ENCODE measurements at regions not wholly inside any gene's neighbourhood (a gene's known extent, or its start where the extent isn't known, plus 50 kb on each side); places are given as distances from the start of the nearest gene placed in this dataset.

DNA sequence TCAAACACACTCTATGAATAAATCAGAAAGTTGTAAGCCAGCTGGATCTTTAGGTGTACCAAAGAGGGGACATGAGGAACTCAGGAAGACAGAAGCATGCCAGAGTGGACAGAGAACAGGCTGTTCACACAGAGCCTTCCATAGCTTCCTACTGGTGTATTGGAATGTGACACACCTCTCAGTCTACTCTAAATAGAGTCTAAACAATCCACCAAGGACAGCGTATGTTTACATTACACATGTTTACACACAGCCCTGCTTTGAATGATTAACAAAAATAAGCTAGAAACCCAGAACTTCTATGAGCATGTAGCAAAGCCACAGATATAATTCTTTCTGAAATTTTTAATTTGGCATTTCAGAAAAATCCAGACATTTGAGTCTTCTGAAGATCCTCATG lies 1279.0 kb upstream of the CDH8 start:
- Mint-ChIP-seq H3K36me3 (ENCODE audit: low read depth) (no peaks in the 10 kb centered on the region), H3K27ac (no peak overlapping the region), H3K4me1 (ENCODE audit: low read depth) (no peaks in the 10 kb centered on the region), H3K4me3 (no peak overlapping the region), H3K9me3 (peaks cover 28% of the 10 kb centered on the region), H3K27me3 (ENCODE audit: low read depth) (no peaks in the 10 kb centered on the region)

DNA sequence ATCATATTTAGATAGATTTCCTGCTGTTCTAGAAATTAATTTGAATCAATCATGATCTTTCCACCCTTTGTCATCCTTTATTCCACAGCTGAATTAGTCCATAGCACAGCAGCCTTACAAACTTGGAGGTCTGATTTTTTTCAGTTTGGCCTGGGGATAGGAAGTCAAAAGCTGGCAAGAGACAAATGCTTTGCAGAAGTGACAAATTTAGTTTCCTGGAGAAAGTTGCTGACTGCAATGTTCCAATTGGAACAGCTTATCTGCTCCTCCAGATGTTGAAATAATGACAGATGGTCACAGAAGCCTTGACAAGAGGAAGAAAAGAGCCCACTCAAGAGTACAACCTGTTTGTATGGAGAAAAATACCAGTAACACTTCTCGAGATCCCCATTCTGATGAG lies 1276.1 kb upstream of the CDH8 start:
- no peak overlapping the region for H3K27ac Mint-ChIP-seq

GRCh38 chr16:63311313-63311712 lies 1275.1 kb upstream of the CDH8 start:
- no peaks in the 10 kb centered on the region for H3K27me3 Mint-ChIP-seq (ENCODE audit: low read depth)
- no peaks in the 10 kb centered on the region for H3K4me1 Mint-ChIP-seq (ENCODE audit: low read depth)
- no peak overlapping the region for H3K27ac Mint-ChIP-seq
- H3K36me3 Mint-ChIP-seq (ENCODE audit: low read depth): no peaks in the 10 kb centered on the region
- no peak overlapping the region for H3K4me3 Mint-ChIP-seq
- peaks cover 17% of the 10 kb centered on the region for H3K9me3 Mint-ChIP-seq

More for the DNA sequence above, 1276.1 kb upstream of the CDH8 start:
- H3K4me3 Mint-ChIP-seq: no peak overlapping the region
- H3K4me1 Mint-ChIP-seq (ENCODE audit: low read depth): no peaks in the 10 kb centered on the region
- H3K9me3 Mint-ChIP-seq: peaks cover 18% of the 10 kb centered on the region
- H3K36me3 Mint-ChIP-seq (ENCODE audit: low read depth): no peaks in the 10 kb centered on the region
- no peaks in the 10 kb centered on the region for H3K27me3 Mint-ChIP-seq (ENCODE audit: low read depth)

DNA sequence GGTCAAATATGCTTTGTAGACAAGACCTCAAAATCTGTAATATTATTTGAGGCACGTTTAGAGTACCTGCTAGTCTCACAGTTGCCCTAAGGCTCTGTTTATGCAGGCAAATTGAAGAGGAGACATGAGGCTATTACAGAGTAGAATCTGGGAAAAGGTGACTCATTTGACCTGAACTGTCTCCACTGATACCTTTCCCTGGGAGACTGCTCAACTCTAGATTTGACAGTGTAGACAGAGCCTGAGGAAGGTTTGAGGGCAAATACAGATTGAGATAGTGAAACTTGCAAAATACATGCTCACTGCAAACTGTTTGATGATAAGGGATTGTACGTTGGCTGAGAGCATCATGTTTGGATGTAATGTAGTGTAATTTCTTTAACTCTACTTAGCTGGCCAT lies 1266.6 kb upstream of the CDH8 start:
- H3K27ac Mint-ChIP-seq: no peak overlapping the region

GRCh38 chr16:63301349-63301748 lies 1265.1 kb upstream of the CDH8 start:
- peaks cover 27% of the 10 kb centered on the region for H3K9me3 Mint-ChIP-seq
- H3K36me3 Mint-ChIP-seq (ENCODE audit: low read depth): no peaks in the 10 kb centered on the region
- H3K4me1 Mint-ChIP-seq (ENCODE audit: low read depth): no peaks in the 10 kb centered on the region
- H3K4me3 Mint-ChIP-seq: no peak overlapping the region
- no peak overlapping the region for H3K27ac Mint-ChIP-seq
- H3K27me3 Mint-ChIP-seq (ENCODE audit: low read depth): no peaks in the 10 kb centered on the region

More for the DNA sequence above, 1266.6 kb upstream of the CDH8 start:
- no peak overlapping the region for H3K4me3 Mint-ChIP-seq
- H3K36me3 Mint-ChIP-seq (ENCODE audit: low read depth): no peaks in the 10 kb centered on the region
- no peaks in the 10 kb centered on the region for H3K4me1 Mint-ChIP-seq (ENCODE audit: low read depth)
- H3K27me3 Mint-ChIP-seq (ENCODE audit: low read depth): no peaks in the 10 kb centered on the region
- H3K9me3 Mint-ChIP-seq: peaks cover 27% of the 10 kb centered on the region

DNA sequence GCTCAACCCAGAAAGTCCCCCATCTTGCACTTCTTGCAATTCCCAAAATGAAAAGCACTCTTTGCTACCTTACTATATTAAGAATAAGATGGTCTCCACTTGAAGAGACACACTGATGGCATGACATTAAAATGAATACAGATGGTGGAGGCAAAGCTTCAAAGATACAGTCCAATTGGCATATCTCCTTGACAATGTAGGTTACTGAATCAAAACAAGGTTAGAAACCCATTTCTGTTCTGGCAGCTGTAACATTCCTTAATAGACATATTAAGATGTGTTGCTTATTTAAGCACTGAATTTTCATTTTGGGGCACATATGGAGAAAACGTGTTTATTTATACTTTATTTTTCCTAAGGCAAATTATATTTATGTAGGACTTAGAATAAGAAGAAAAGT lies 1262.8 kb upstream of the CDH8 start:
- H3K27me3 Mint-ChIP-seq (ENCODE audit: low read depth): no peaks in the 10 kb centered on the region

GRCh38 chr16:63292036-63292435 lies 1255.8 kb upstream of the CDH8 start:
- peaks cover 6% of the 10 kb centered on the region for H3K9me3 Mint-ChIP-seq
- no peaks in the 10 kb centered on the region for H3K4me1 Mint-ChIP-seq (ENCODE audit: low read depth)
- no peak overlapping the region for H3K27ac Mint-ChIP-seq
- H3K36me3 Mint-ChIP-seq (ENCODE audit: low read depth): no peaks in the 10 kb centered on the region
- H3K27me3 Mint-ChIP-seq (ENCODE audit: low read depth): no peaks in the 10 kb centered on the region
- no peak overlapping the region for H3K4me3 Mint-ChIP-seq

More for the DNA sequence above, 1262.8 kb upstream of the CDH8 start:
- Mint-ChIP-seq H3K4me1 (ENCODE audit: low read depth) (no peaks in the 10 kb centered on the region), H3K36me3 (ENCODE audit: low read depth) (no peaks in the 10 kb centered on the region), H3K27ac (no peak overlapping the region), H3K4me3 (no peak overlapping the region), H3K9me3 (peaks cover 20% of the 10 kb centered on the region)

- peaks cover 6% of the 10 kb centered on the region for H3K9me3 Mint-ChIP-seq
- H3K36me3 Mint-ChIP-seq (ENCODE audit: low read depth): no peaks in the 10 kb centered on the region
- no peaks in the 10 kb centered on the region for H3K4me1 Mint-ChIP-seq (ENCODE audit: low read depth)
- no peak overlapping the region for H3K4me3 Mint-ChIP-seq
- no peak overlapping the region for H3K27ac Mint-ChIP-seq
- H3K27me3 Mint-ChIP-seq (ENCODE audit: low read depth): no peaks in the 10 kb centered on the region
Measured at GRCh38 chr16:63289834-63290460, 1253.7 kb upstream of the CDH8 start.

DNA sequence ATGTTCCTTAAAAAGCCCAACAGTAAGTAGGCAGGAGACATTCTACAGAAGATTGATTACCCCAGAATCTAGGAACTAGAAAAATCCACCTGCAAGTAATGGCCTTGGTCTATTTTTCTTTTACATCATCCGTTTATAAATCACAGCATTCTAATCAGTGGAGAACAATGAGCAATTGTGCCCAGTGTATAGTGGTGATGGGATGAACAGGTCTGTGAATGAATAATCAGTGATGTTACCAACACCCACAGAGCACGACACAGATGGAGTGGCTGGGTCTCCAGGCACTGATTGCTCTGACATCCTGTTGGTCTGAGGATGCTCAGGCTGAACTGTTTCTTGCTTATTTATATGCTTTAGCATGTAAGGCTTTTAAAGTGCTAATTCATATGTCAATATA lies 1251.2 kb upstream of the CDH8 start:
- Mint-ChIP-seq H3K4me1 (ENCODE audit: low read depth) (no peaks in the 10 kb centered on the region), H3K4me3 (no peak overlapping the region), H3K27me3 (ENCODE audit: low read depth) (no peaks in the 10 kb centered on the region), H3K9me3 (no peaks in the 10 kb centered on the region), H3K27ac (no peak overlapping the region), H3K36me3 (ENCODE audit: low read depth) (no peaks in the 10 kb centered on the region)

DNA sequence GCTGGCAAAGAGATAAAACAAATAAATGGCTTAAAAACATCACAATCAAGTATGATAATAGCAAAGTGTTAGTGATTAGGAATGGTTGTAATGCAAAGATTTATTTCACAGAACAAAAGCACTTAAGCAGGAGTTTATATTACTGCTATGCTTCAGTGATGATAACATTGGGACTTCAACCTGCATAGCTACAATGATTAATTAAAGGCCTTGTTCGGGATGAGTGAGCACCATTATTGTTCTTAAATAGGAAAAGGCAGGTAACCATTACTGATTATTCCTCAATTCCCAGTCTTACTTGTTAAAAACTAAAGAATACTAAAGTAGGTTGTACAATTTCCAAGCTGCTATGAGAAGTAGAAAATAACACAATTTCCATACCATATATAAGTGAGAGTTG lies 1247.5 kb upstream of the CDH8 start:
- no peaks in the 10 kb centered on the region for H3K27me3 Mint-ChIP-seq (ENCODE audit: low read depth)
- no peaks in the 10 kb centered on the region for H3K9me3 Mint-ChIP-seq
- no peaks in the 10 kb centered on the region for H3K36me3 Mint-ChIP-seq (ENCODE audit: low read depth)
- H3K27ac Mint-ChIP-seq: no peak overlapping the region
- no peaks in the 10 kb centered on the region for H3K4me1 Mint-ChIP-seq (ENCODE audit: low read depth)
- no peak overlapping the region for H3K4me3 Mint-ChIP-seq

GRCh38 chr16:63244631-63245030 lies 1208.4 kb upstream of the CDH8 start:
- H3K27ac Mint-ChIP-seq: no peak overlapping the region
- H3K27me3 Mint-ChIP-seq (ENCODE audit: low read depth): no peaks in the 10 kb centered on the region
- H3K9me3 Mint-ChIP-seq: peaks cover 31% of the 10 kb centered on the region
- no peaks in the 10 kb centered on the region for H3K4me1 Mint-ChIP-seq (ENCODE audit: low read depth)
- no peaks in the 10 kb centered on the region for H3K36me3 Mint-ChIP-seq (ENCODE audit: low read depth)
- no peak overlapping the region for H3K4me3 Mint-ChIP-seq

GRCh38 chr16:63241497-63242028 lies 1205.3 kb upstream of the CDH8 start:
- no peaks in the 10 kb centered on the region for H3K27me3 Mint-ChIP-seq (ENCODE audit: low read depth)
- no peaks in the 10 kb centered on the region for H3K36me3 Mint-ChIP-seq (ENCODE audit: low read depth)
- H3K4me1 Mint-ChIP-seq (ENCODE audit: low read depth): no peaks in the 10 kb centered on the region
- no peak overlapping the region for H3K27ac Mint-ChIP-seq
- peaks cover 34% of the 10 kb centered on the region for H3K9me3 Mint-ChIP-seq
- no peak overlapping the region for H3K4me3 Mint-ChIP-seq

- Mint-ChIP-seq H3K36me3 (ENCODE audit: low read depth) (no peaks in the 10 kb centered on the region), H3K9me3 (peaks cover 42% of the 10 kb centered on the region), H3K27me3 (ENCODE audit: low read depth) (no peaks in the 10 kb centered on the region), H3K4me3 (no peak overlapping the region), H3K4me1 (ENCODE audit: low read depth) (no peaks in the 10 kb centered on the region), H3K27ac (no peak overlapping the region)
Measured at GRCh38 chr16:63239065-63239570, 1202.9 kb upstream of the CDH8 start.

- H3K36me3 Mint-ChIP-seq (ENCODE audit: low read depth): no peaks in the 10 kb centered on the region
- H3K27me3 Mint-ChIP-seq (ENCODE audit: low read depth): no peaks in the 10 kb centered on the region
- peaks cover 38% of the 10 kb centered on the region for H3K9me3 Mint-ChIP-seq
Measured at GRCh38 chr16:63230421-63231040, 1194.3 kb upstream of the CDH8 start.

GRCh38 chr16:63228259-63228658 lies 1192.0 kb upstream of the CDH8 start:
- Mint-ChIP-seq H3K9me3 (peaks cover 35% of the 10 kb centered on the region), H3K27me3 (ENCODE audit: low read depth) (no peaks in the 10 kb centered on the region), H3K36me3 (ENCODE audit: low read depth) (no peaks in the 10 kb centered on the region), H3K4me3 (no peak overlapping the region), H3K4me1 (ENCODE audit: low read depth) (no peaks in the 10 kb centered on the region), H3K27ac (no peak overlapping the region)

More at GRCh38 chr16:63230421-63231040, 1194.3 kb upstream of the CDH8 start:
- H3K4me3 Mint-ChIP-seq: no peak overlapping the region
- no peaks in the 10 kb centered on the region for H3K4me1 Mint-ChIP-seq (ENCODE audit: low read depth)
- no peak overlapping the region for H3K27ac Mint-ChIP-seq
